ENCODE measurements at regions not wholly inside any gene's neighbourhood (a gene's known extent, or its start where the extent isn't known, plus 50 kb on each side); places are given as distances from the start of the nearest gene placed in this dataset.

DNA sequence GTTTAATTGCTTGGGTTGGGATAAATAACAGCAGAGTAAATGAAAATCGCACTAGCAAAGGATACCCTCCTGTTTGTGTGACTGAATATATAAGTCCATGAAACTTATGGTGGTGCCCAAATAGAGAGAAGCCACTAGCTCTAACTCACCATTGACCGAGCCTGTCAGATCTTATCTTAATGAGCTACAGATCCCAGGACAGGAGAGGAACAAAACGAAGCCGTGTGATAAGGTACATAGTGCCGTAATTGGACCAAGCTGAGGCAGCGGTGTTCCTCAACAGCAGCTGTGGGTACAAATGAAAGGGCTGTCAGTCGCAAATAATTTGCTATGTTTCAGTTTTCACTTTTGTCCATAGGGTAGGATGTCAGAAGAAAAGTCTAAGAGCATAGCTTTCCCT, 276.1 kb downstream of the PTBP2 start:
- DNase-seq (no peak), ATAC-seq (no peak)
- Histone ChIP-seq H3K36me3 (ENCODE audit: insufficient read depth in 1 of 2, low read depth in 1 of 2) (no peaks in the 10 kb centered on the region), H3K4me1 (no peaks in the 10 kb centered on the region), H3K9me3 (no peaks in the 10 kb centered on the region), H3K4me3 (no peak overlapping the region), H3K27me3 (ENCODE audit: insufficient read depth in 3 of 3, low read length in 2 of 3) (no peaks in the 10 kb centered on the region), H3K27ac (no peak overlapping the region)
- TF ChIP-seq CTCF (IDR thresholded peaks at IDR 0.05) = no peak
- WGBS, 3 donors = 55 to 65% (median 58%) methylated on average over 7 of the region's 7 CpGs
- intact Hi-C loops (cut with DNase I) = no loop called here

GRCh38 chr1:96998466-96998865, 276.9 kb downstream of the PTBP2 start:
- WGBS, 3 donors = 67 to 74% (median 68%) methylated on average over 3 of the region's 3 CpGs
- no peaks in the 10 kb centered on the region for H3K27me3 ChIP-seq (ENCODE audit: insufficient read depth in 3 of 3, low read length in 2 of 3)
- ATAC-seq (no peak), DNase-seq (no peak)
- TF ChIP-seq CTCF (IDR thresholded peaks at IDR 0.05) = no peak
- H3K9me3 ChIP-seq = no peaks in the 10 kb centered on the region
- intact Hi-C loops (cut with DNase I) = no loop called here
- H3K4me3 ChIP-seq = no peak overlapping the region
- H3K27ac ChIP-seq = no peak overlapping the region
- no peaks in the 10 kb centered on the region for H3K36me3 ChIP-seq (ENCODE audit: insufficient read depth in 1 of 2, low read depth in 1 of 2)
- no peaks in the 10 kb centered on the region for H3K4me1 ChIP-seq

DNA sequence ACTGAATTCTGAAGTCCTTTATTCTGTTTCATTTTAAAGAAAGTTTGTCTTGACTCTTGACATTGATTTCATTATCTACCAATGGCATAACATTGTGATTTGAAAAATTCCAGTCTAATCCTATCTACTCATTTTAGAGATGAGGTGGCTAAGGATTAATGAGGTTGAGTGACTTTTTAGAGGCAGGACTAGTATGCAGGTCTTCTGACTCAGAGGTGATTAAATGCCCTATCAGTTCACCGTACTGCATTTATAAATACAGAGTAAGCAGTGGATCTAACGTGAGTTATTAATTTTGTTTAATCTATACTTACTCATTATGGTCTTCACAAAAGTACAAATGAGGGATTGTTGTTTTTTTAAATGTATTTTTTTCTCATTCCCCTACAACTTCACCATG, 277.6 kb downstream of the PTBP2 start:
- no peak for DNase-seq
- Histone ChIP-seq H3K27me3 (ENCODE audit: insufficient read depth in 3 of 3, low read length in 2 of 3) (no peaks in the 10 kb centered on the region), H3K4me3 (no peak overlapping the region), H3K27ac (no peak overlapping the region), H3K4me1 (no peaks in the 10 kb centered on the region), H3K36me3 (ENCODE audit: insufficient read depth in 1 of 2, low read depth in 1 of 2) (no peaks in the 10 kb centered on the region), H3K9me3 (no peaks in the 10 kb centered on the region)
- no peak for ATAC-seq
- intact Hi-C loops (cut with DNase I) = no loop called here
- 90 to 93% (median 92%) methylated on average over 2 of the region's 2 CpGs for WGBS, 3 donors
- TF ChIP-seq CTCF (IDR thresholded peaks at IDR 0.05) = no peak

DNA sequence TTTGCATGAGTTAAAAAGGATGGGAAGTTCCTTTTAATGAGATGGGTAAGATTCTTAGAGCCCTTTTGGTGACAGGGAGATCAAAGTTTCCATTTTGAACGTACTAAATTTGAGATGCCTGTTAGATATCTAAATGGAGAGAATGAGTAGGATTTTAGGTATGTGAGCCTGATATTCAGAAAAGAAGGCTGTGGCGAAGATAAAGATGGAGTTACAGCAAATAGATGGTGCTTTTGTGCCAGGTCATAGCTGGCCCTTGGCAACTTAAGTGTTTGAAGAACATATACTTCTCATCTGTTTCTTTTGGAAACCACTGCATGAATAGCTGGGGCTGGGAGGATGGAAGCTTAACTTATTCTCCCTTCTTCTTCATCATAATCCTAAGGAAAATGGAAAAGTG, 282.5 kb downstream of the PTBP2 start:
- H3K27ac ChIP-seq = no peak overlapping the region
- no peak for TF ChIP-seq CTCF (IDR thresholded peaks at IDR 0.05)
- H3K9me3 ChIP-seq = no peaks in the 10 kb centered on the region
- ATAC-seq (no peak), DNase-seq (no peak)
- no peak overlapping the region for H3K4me3 ChIP-seq
- H3K36me3 ChIP-seq (ENCODE audit: insufficient read depth in 1 of 2, low read depth in 1 of 2) = no peaks in the 10 kb centered on the region
- WGBS, 3 donors = 55 to 78% (median 73%) methylated on average over 2 of the region's 2 CpGs
- no peaks in the 10 kb centered on the region for H3K4me1 ChIP-seq
- intact Hi-C loops (cut with DNase I) = no loop called here
- H3K27me3 ChIP-seq (ENCODE audit: insufficient read depth in 3 of 3, low read length in 2 of 3) = no peaks in the 10 kb centered on the region

DNA sequence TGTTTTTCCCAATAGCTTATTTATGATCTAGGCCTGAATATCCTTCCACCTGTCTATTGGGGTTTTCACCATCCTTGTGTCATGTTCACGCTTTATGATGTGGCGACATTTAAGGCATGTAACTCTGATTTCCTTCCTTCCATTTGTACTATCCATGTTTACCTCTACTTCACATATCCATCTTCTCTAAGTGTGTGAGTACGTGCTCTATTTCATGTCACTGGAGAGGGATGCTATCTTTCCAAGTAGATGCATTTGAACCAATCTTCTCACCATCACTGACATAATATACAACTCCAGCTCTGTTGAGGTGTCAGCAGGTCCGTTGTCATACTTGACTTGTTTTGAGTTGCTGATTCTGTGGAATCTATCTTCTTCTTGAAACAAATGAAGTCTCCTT, 283.2 kb downstream of the PTBP2 start:
- Histone ChIP-seq H3K4me1 (no peaks in the 10 kb centered on the region), H3K36me3 (ENCODE audit: insufficient read depth in 1 of 2, low read depth in 1 of 2) (no peaks in the 10 kb centered on the region), H3K27ac (no peak overlapping the region), H3K4me3 (no peak overlapping the region), H3K9me3 (no peaks in the 10 kb centered on the region), H3K27me3 (ENCODE audit: insufficient read depth in 3 of 3, low read length in 2 of 3) (no peaks in the 10 kb centered on the region)
- no peak for TF ChIP-seq CTCF (IDR thresholded peaks at IDR 0.05)
- WGBS, 3 donors = 92 to 97% (median 94%) methylated on average over 4 of the region's 4 CpGs
- DNase-seq (no peak), ATAC-seq (no peak)
- intact Hi-C loops (cut with DNase I) = no loop called here
